NCI-H146 treated with DMSO at 0.1 percent for 48 hours (cell line): ENCODE measurements at regions not wholly inside any gene's neighbourhood (a gene's known extent, or its start where the extent isn't known, plus 50 kb on each side); places are given as distances from the start of the nearest gene placed in this dataset.
"Not testable (repeated sequence)": the region's sequence is repeated elsewhere in the genome, so short reads cannot be mapped to it uniquely, and the experiment has no call there.

Source experiments
- DNase-seq: peaks from one replicate; lab custom pipeline; 2025; ENCODE audit not compliant: unreplicated experiment; lab: John Stamatoyannopoulos, UW

DNA sequence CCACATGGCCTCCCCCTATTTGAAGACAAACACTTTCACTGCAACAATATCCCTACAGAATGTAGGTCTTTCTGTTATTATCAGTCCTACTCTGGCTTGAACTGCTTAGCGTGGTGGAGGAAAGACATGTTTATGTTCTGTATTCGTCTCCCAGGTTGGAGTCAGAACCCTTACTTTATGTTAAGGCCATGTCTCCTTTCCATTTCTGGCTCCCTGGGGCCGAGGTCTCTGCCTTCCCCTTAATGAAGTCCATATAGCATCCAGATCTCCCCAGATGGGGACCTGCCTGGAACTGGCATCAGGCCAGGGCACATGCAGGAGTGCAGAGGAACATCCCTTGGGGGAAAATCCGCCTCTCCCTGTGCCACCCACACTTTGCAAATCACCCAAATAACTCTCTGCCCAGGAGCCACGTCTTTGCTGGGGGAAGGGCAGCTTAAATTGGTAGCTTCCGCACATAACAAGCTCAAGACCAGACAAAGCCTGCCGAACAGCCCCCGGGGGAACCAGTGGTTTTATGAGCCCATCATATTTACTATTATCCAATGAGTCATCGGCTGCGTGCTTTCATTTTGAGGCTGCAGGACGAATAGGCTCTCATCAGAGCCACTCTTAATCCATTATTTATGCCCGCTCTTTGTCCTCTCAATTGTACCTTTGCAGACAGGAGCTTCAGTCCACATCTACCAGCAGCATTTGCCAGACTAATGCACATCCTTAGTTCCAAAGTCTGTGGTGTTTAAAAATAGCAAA, 237.0 kb downstream of the UACA start:
- DNase-seq: peak; percentile 79

DNA sequence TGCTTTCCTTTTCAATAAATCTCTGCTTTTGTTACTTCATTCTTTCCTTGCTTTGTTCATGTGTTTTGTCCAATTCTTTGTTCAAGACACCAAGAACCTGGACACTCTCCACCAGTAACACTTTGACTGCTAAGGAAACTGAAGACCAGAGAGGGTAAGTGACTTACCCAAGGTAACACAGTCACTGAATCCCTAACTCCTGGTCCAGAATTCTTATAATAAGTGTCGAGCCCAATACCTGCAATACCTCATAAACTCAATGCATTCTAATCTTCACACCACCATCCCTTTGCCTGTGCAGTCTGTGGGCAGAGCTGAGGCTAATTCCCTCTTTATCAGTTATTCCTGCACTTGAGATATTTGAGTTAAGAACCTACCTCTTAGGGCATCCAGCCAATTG, 237.8 kb downstream of the UACA start:
- DNase-seq: no peak

DNA sequence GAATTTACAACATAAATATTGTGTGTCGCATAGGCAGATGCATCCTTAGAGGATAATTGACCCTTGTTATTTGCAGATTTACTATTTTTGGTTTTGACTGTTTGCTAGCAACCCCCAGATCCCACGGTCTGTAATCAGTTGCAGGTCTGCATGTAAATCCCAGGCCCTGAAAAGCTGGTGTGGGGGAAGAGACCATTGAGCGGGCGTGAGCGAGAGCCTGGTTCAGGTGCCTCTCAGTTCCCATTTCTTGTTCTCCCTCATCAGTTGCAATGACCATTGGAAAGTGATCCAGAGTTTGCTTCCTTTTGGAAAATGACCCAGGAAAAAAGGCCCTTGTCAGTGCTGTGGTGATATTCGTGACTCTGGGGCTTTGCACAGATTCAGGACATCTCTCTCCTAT, 238.9 kb downstream of the UACA start:
- no peak for DNase-seq

DNA sequence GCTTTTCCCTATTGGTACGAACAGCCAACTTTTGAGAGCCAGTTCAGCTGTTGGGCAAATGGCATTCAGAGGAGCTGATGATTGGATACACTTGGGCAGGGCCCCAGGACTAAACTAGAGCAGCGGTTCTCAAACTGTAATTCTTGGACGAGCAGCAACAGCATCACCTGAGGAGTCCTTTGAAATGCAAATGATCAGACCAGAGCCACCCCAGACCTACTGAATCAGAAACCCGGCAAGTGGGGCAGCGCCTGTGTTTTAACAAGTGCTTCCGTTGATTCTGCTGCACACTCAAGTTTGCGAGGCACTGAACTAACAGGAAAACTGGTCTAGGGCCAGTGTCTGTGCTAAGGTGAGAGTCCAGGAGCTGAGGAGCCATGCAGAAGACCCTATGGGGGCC, 239.7 kb downstream of the UACA start:
- DNase-seq: no peak

DNA sequence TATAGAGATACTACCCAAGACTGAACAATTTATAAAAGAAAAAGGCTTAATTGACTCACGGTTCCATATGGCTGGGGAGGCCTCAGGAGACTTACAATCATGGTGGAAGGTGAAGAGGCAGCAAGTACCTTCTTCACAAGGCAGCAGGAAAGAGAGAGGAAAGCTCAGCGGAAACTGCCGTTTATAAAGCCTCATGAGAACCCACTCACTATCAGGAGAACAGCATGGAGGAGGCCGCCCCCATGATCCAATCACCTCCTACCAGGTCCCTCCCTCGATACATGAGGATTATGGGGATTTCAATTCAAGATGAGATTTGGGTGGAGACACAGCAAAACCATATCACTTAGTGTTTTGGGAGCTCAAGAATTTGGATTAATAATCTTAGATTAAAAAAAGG, 240.2 kb downstream of the UACA start:
- DNase-seq: no peak

DNA sequence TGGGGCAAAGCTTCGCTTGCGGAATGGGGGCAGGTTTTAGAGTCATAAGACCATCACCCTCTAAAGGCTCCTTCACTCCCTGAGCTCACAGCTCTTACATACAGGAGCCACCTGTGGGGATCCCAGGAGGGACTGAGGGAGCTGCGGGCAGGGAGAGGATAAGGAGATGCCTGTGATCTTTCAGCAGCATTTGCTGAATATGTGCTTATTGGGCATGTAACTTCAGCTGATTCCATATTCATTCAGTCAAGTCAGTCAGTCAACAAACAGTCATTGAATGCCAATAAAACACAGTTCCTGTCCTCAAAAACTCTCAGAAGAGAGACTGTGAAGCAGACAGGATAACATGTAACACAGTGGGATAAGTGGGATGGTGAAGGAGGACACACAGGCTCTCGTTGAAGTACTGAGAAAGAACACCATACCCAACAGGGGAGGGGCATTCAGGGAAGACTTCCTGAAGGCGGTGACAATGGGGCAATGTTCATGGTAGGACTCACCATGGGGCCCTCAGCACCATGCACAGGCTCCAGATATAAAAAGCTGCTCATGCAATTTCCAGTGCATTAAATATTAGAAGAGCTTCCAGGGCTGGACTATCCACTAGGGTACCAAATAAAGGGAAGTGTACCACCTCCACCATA, 240.9 kb downstream of the UACA start:
- DNase-seq: no peak

DNA sequence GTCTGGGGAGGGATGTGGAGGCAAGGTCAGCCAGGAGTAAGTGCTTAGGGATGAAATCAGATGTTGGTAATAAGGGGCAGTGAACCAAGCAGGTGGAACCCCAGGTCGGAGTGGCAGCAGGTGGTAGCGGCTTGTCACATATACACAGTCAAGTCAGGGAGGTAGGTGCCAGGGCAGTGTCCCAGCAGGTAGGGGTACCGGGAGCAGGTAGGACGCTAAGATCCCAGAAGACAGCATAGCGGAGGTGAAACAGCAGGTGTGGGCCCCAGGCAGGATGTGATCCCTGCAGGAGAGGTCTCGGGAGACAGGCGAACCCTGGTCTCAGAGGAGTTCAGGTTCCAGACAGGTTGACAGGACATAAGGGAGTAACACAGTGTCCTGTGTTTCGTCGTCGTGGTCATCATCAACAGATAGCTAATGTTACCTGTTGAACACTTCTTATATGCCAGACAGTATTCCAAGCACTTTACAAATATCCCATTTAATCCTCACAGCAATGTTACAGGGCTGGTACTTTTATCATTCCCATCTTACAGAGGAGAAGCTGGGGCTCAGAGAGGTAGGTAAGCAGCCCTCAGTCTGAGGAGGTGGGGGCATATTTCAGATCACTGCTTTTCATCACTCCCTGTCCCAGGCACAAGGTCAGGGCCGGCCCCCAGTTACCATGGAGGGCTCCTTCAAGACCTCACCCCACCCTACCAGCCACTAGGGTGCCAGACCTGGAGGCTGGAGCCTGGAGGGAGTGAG, 241.6 kb downstream of the UACA start:
- no peak for DNase-seq

DNA sequence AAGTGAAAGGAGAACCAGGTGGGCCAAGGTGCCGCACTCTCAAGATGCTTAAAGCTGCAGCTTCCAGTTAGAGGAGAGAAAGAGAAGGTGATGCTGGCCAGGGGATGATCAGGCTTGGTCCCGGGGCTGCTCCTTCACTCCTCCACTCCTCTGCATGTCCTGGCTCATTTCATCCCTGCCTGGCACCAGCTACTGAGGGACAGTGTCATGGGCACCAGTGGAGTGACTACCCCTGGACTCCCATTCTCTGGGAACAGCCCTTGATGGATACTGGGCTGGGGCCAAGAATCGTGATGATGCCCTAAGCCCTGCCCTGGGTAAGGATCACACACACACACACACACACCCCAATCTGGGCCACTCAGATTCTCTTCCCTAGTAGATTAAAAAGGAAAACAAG, 243.7 kb downstream of the UACA start:
- DNase-seq: no peak

DNA sequence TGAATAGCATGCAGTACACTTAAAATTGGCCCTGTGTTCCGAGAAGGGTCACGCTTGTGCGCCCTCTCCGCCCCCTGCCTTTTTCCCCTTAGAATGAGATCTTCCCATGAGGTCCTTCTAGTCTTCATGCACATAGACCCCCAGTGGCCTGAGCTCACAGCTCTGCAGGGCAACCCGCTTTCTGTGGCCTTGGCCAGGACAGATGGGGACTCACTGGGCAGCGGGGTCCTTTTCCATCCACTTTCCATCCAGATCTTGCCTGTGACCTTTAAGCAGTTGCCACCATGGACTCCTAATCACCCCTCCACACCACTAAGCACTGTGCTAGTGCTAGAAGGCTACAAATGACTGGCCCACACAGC, 244.4 kb downstream of the UACA start:
- no peak for DNase-seq

DNA sequence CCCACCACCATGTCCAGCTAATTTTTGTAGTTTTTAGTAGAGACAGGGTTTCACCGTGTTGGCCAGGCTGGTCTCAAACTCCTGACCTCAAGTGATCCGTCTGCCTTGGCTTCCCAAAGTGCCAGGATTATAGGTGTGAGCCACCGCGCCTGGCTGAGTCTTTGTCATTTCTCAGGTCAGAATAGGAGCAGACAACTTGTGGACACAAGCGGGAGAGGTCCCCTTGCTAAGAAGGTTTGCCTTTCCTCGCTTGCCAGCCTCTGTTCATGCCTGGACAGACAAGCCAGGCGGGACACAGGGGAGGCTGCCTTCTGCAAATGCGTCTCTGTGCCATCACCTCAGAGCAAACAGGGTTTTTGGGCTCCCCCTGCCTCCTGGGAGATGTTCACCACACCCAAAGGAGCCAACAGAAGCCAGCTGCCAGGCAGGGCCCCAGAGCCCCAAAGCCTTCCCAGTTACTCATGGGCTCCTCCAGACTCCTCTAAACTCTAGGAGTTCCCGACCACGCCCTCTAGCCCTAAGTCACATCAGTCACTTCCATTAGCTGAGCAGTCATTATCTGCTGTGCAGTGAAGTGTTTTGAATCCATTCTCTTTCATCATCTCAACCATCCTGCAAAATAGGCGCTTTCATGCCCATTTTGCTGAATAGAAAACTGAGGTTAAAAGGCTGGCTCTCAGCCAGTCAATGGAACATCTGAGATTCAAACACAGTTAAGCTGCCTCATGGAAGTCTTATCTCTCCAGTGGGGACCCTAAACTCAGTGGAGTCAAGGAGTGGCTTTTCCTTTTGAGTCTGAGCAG, 245.0 kb downstream of the UACA start:
- no peak for DNase-seq

DNA sequence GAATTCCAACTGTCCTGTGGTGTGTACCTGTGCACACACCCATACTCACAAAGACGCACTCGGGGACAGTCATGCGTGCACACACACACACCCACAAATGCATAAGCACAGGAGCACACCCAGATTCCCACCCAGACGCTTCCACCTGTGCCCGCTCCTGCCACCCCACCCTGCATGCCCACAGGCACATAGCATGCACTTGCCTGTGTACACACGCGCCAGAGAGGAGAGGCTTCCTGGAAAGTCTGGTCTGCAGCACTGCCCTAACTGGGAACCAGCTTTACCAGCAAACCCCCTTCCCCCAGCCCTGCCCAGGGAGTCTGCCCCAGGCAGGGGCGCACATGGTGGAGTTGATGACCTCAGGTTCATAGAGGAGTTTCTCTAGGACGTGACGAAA, 246.2 kb downstream of the UACA start:
- DNase-seq: no peak

DNA sequence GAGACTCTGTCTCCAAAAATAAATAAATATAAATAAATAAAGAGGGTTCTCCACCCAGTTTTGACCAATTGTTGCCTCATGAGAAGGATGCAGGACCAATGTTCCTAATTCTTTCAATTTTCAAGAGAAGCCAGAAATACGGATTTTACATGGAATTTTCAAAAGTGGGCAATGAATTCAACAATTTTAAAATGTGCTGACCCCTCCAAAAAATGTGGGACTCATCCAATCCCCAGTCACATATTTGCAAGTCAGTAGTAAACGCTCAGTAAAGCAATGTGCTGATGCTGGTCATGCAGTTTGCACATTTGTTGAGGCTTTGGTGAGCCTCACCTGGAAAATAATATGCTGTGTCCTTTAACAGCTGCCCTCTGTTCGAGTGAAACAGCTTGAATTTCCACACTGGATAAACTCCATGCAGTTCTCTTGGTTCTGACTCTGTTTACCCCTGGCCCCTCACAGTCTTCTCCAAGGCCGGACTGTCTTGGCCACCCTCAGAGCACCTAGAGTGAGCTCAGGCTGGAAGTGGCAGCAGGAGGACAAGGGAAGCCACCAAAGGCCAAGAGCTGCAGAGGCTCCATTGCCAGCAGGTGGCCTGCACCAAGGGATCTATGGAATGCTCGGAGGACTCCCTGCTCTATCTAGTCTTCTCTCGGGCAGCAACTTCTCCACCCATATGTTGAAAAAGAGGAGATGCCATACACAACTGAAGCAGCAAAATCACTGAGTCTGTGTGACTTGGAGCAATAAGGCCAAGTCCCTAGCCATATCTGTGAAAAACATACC, 246.8 kb downstream of the UACA start:
- DNase-seq: no peak

DNA sequence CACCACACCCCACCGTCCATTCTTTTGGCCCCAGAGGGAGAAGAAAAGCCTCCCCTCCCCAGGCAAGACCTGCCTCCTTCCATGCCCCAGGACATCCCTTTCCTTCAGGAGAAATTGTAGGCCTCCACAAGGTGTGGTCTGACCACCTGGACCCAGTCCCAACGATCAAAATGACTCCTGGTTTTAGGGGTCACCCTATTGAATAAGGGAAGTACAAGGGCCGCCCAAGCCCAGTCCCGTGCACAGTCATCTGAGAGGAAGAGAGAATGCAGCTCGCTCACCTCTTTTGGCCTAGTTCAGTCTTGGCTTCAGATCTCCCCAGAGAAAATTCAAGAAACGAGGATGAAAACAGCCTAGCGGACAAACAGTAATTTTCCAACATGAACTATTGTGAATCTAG, 249.1 kb downstream of the UACA start:
- DNase-seq: no peak

DNA sequence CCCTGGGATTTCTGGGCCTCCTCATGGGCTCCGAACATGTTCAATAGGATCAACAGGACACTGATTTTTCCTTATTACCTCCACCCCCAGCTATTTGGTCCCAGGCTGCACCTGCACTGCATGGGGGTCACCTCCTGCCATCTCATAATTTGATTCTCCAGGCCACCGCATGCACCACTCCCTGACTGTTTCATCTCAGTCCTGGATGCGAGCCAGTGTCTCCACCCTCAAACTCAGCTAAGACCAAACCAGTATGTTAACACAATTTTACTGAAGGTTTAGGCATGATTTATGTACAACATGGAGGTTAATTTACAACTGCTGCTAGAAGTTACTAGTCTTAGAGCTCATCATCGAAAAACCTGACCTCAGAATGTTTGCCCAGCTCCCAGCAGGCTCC, 249.5 kb downstream of the UACA start:
- no peak for DNase-seq

DNA sequence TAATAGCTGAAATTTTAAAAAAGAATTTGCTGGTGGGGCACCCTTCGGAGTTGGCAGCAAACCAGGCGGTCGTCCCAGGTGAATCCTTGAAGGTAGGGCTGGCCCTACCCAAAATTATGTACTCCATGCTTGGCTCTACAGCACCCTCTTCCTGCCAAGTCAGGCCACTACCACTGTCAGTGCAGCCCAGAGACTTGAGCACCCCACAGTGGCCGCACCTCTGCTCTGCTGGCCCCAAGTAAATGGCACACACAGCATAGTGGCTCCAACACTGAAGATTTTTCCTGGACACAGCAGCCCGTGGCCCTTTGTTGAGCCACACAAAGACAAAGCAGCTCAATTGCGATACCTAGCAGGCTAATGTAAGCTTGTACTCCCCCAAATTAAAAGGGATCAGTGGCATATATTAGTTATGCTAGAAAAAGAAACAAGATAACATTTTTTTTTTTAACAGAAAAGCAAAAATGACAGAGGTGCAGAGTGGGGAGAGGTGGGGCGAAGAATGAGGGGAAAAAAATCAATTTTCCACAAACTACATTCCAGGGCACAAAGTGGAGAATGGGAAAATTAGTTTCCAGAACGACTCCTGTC, 250.5 kb downstream of the UACA start:
- no peak for DNase-seq

DNA sequence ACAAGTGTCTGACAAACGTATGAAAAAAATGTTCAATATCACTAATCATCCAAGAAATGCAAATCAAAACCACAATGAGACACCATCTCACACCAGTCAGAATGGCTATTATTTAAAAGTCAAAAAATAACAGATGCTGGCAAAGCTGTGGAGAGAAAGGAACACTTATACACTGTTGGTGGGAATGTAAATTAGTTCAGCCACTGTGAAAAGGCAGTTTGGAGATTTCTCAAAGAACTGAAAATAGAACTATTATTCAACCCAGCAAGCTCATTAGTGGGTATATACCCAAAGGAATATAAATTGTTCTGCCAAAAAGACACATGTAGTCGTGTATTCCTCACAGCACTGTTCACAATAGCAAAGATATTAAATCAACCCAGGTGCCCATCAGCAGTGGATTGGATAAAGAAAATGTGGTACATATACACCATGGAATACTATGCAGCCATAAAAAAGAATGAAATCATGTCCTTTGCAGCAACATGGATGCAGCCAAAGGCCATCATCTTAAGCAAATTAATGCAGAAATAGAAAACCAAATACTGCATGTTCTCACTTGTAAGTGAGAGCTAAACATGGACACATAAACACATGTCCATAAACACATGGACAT, 251.3 kb downstream of the UACA start:
- DNase-seq: not testable (repeated sequence)

DNA sequence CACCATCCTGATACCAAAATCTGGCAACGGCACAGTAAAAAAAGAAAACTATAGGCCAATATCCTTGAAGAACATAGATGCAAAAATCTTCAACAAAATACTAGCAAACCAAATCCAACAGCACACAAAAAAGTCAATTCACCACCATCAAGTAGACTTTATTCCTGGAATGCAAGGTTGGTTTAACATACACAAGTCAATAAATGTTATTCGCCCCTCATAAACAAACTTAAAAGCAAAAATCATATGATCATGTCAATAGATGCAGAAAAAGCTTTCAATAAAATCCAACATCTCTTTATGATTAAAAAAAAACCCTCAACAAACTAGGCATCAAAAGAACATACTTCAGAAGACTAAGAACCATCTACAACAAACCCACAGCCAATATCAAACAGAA, 252.9 kb downstream of the UACA start:
- DNase-seq: no peak

DNA sequence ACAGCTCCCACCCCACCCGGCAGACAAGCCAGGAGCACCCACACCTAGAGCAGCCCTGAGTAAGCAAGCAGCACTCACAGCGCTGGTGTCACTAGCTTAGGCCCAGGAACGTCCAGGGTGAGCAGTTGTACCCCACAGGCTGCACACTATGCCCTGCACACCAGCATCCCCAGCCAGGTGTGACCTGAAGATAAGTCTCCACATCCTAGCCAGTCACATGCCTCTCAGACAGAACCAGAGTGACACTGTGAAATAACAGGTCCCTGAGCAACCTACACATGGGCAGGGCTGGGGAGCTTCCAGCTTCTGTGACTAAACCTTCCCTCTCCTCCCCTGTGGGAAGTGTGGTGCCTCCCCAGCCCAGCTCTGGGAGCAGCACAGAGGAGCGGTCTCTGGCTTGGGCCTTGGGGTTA, 253.6 kb downstream of the UACA start:
- no peak for DNase-seq

DNA sequence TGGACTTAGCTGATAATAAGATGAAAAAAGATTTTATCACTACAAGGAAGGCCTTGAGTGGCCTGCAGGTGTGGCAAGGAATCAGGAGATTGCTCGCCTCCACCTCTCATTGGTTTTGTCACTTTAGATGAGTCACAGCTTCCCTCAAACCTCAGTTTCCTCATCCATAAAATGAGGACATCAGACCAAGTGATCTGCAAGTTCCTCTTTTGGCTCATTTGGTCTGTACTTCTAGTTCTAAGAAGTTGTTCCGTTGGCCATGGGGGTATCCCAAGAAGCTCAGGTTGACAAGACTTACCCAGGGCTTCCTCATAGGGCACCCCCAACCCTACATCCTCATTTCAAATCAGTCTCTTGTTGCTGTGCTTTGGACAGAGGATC, 254.1 kb downstream of the UACA start:
- no peak for DNase-seq
